HG02840 (cell line): ENCODE measurements at regions not wholly inside any gene's neighbourhood (a gene's known extent, or its start where the extent isn't known, plus 50 kb on each side); places are given as distances from the start of the nearest gene placed in this dataset.
"Not testable (repeated sequence)": the region's sequence is repeated elsewhere in the genome, so short reads cannot be mapped to it uniquely, and the experiment has no call there.

Experiments
- ATAC-seq: cut with Tn5 transposase; IDR thresholded peaks from one replicate; pipeline ENCODE4 v1.9.1; 2021; ENCODE audit warnings: mild to moderate bottlenecking, moderate library complexity, moderate number of reproducible peaks; ENCODE audit not compliant: unreplicated experiment, low FRiP score

GRCh38 chr1:163633366-163633765, 311.6 kb downstream of the NUF2 start:
- no peak for ATAC-seq

DNA sequence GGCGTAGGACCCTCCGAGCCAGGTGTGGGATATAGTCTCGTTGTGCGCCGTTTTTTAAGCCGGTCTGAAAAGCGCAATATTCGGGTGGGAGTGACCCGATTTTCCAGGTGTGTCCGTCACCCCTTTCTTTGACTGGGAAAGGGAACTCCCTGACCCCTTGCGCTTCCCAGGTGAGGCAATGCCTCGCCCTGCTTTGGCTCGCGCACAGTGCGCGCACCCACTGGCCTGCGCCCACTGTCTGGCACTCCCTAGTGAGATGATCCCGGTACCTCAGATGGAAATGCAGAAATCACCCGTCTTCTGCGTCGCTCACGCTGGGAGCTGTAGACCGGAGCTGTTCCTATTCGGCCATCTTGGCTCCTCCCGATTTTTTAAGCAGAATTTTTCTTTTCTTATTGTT, 323.9 kb downstream of the NUF2 start:
- ATAC-seq = not testable (repeated sequence)

DNA sequence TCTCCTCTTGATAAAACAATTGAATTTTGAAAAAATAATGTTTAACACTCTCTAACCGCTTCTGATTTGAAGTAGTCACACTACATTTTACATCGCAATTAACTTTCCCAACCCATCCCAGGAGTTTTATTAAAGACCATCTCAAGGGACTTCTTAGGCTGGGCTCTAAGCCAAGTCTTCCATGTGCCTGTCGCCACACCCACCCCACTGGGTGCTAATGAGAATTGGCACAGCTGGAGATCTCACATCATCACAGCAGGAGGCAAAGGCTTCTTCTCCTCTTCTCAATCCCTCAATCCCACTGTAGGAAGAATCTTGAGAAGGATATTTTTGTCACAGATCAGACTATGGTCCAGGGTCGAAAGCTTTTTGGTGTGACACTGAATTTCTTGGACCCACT, 328.9 kb downstream of the NUF2 start:
- ATAC-seq = no peak

- no peak for ATAC-seq
These were observed 330.7 kb downstream of the NUF2 start for GRCh38 chr1:163652441-163652840.

- no peak for ATAC-seq
These were observed 333.8 kb downstream of the NUF2 start for GRCh38 chr1:163655565-163655964.

DNA sequence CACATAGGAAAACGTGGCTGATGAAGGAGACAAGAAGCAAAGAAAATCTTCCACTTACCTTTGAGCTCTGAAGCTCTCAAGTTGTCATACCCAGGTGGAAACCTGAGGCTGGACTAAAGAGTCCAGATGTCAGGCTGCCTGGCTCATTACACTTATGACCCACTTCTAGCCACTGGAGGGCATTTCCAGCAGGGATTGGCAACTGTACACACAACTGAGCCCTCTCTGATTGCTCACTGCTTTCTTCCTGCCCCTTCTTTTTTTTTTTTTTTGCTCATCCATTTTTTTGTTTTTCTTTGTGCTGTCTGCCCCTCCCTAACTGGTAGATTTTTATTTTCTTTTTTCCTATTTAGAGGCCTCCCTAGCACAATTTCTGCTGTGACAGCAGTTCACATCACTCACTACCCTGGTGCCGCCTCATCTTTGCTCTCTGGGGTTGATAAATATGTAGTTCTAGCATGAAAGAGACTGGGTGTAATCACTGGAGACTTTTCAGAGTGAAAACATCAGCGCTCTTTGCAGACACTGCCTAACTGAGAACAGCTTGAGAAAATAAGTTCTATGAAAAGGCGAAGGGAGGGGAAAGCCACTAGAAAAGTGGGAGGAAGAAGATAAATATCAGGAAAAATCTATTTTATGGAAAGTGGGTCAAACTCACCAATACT, 334.5 kb downstream of the NUF2 start:
- ATAC-seq = no peak

GRCh38 chr1:163657719-163658118, 336.0 kb downstream of the NUF2 start:
- no peak for ATAC-seq

DNA sequence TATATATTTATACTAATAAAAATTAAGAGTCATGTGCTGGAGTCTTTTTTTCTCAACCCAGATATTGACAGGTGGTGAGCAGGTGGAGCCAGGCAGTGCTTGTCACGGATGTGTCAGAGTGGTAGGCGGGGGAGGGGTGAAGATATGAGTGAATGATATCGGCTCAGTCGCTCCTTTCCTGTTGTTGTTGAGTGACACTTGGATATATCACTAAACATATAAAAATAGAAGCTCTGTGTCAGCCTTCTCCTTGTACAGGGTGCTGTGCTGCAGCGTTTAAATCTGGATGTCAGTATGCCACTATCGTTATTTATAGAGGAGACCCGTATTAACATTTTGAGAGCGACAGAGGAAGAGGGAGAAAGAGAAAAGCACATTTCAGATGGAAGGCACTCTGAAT, 339.6 kb downstream of the NUF2 start:
- no peak for ATAC-seq

DNA sequence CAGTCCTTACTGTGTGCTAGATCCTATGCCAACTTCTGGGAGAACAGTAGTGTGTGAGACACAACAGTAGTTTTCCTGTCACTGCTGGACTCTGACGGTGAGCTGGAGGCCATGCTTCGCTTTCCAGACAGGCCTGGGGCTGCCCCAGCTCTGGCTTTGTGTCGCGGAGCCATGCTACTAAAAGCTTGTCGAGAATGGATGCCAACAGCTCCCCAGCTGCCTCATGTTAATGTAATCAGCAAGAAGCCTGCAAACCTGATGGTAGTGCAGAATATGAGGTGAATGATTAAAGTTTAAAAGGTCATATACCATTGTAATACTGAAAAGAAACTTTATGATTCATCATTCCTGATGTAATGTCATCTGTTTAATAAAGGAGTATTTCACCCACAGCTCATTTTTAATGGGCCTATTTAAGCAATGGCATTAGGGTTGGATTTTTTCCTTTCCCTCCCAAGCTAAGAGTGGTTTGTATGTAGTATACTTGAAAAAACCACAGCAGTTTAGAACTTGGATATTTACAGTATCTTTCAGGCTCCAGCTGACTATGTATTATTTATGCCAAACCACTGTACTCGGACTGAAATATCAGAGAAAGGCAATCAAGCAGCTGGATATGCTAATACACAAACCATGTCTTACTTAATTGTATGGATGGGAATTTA, 343.0 kb downstream of the NUF2 start:
- no peak for ATAC-seq

- ATAC-seq = no peak
These were observed 346.7 kb downstream of the NUF2 start for GRCh38 chr1:163668472-163668871.

GRCh38 chr1:163670989-163671757, 349.4 kb downstream of the NUF2 start:
- ATAC-seq = no peak

- ATAC-seq = no peak
These were observed 351.4 kb downstream of the NUF2 start for GRCh38 chr1:163672976-163673758.

GRCh38 chr1:163673759-163674151, 352.0 kb downstream of the NUF2 start:
- ATAC-seq = no peak

GRCh38 chr1:163674236-163674635, 352.5 kb downstream of the NUF2 start:
- no peak for ATAC-seq

DNA sequence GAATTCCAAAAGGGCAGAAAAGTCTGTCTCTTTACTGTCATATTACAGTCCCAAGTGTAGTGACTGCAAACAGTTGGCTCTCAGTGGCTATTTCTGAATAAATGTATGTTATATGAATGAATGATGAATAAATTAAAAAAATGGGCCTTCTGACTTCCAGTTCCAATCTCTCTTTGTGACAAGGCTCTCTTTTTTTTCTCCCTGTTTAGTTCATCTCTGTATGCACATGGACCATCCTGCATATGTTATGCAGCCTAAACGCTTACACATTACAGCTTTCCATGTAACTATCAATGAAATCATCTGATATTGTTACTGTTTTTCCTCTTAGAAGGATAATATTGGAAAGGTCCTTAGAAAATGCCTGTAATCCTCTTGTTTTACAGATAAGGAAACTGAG, 363.0 kb downstream of the NUF2 start:
- no peak for ATAC-seq

GRCh38 chr1:163692266-163692665, 370.5 kb downstream of the NUF2 start:
- ATAC-seq = no peak

DNA sequence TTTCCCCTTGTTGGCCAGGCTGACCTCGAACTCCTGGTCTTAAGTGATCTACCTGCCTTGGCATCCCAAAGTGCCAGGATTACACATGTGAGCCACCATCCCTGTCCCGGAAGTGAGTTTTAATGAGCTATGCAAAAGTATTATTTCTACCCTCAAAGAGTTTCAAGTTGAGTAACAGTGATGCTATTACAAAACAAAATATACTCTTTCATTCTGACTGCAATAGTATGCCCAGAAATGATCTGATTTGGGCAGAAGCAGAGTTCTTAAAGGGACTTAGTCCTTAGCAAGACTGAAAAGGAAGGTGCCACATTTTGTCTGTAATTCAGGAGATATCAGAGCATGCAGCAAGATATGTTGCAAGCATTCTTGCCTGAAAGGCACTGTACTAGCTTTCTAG, 375.4 kb downstream of the NUF2 start:
- no peak for ATAC-seq

DNA sequence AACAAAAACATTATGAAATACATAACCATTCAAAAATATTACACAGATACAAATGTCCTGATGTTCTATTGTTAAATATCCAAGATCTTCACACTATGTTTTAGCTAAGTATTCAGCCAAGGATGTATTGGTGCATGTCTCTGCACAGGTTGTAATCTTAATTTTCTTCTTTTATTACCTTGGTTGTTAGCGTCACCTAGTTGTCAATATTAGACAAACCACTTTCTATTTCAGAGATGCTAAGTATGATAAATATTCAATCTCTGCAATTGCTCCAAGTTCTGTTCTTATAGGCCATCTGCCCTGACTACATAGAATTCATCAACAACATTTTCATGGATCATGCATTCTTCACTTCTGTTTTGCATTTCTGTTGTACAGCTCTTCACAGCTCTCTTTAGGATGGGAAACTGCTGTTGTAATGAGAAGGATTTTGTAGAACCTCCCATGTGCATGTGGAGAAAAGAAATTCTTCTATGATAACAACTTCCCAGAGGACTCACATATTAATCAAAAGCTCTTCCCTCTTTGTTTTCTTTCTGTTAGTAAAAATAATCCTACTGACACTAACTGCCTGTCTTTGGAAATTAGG, 380.1 kb downstream of the NUF2 start:
- ATAC-seq = no peak

DNA sequence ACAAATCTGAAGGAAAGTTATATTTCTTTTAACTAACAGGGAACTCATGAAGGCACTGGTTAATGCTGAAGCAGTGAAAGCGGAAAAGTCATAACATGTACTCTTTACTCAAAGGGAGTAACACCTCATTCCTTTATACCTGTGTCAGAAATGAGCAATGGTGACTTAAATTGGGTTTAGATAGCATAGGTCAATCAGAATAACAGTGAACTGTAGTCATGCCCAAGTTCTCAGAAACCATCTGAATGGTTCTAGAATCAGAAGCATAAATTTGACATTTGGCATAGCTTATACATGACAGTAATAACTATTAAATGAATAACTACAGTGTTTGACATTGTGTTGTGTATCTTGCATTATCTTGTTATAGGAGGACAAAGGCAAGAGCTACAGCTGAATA, 382.0 kb downstream of the NUF2 start:
- ATAC-seq = no peak

GRCh38 chr1:163706915-163707314, 385.2 kb downstream of the NUF2 start:
- no peak for ATAC-seq

DNA sequence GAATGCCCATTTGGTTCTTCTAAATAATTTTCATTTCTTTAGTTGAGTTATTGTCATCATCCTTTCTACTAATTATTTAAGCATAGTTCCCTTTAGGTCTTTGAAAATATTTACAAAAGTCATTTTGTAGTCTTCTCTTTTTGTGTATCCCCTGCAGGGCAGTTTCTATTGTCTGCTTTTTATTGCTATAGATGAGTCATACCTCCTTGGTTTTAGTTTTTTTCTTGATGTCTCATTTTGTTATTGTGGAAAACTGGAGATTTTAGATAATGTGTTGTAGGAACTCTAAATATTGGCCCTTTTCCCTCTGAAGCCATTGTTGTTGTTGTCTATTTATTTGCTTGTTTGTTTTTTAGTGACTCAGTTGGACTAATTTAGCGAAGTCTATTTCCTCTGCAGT, 387.9 kb downstream of the NUF2 start:
- ATAC-seq = no peak
